GM21360 (cell line): ENCODE measurements at regions not wholly inside any gene's neighbourhood (a gene's known extent, or its start where the extent isn't known, plus 50 kb on each side); places are given as distances from the start of the nearest gene placed in this dataset.

Source experiments
- ATAC-seq: cut with Tn5 transposase; IDR thresholded peaks from one replicate; pipeline ENCODE4 v1.9.1; 2021; ENCODE audit warnings: mild to moderate bottlenecking, moderate library complexity; ENCODE audit not compliant: unreplicated experiment

- no peak for ATAC-seq
Observed at GRCh38 chr11:8796941-8797340, 114.0 kb upstream of the AKIP1 start.

GRCh38 chr11:8799273-8799672, 111.7 kb upstream of the AKIP1 start:
- no peak for ATAC-seq

- no peak for ATAC-seq
Observed at GRCh38 chr11:8800520-8801110, 110.4 kb upstream of the AKIP1 start.

DNA sequence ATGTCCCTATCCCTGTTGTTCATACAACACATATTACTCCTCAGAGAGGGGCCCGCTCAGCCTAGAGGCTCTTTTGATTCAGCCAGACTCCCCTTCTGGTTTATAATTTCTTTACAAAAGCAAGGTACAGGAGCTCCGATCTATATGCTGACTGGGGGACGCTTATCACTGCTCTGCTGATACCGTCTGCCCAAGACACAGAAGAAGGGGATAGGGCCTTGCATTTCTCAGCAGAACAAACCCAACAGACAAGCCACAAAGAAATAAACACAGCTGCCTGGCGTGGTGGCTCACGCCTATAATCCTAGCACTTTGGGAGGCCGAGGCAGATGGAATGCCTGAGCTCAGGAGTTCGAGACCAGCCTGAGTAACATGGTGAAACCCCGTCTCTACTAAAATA, 109.9 kb upstream of the AKIP1 start:
- no peak for ATAC-seq

DNA sequence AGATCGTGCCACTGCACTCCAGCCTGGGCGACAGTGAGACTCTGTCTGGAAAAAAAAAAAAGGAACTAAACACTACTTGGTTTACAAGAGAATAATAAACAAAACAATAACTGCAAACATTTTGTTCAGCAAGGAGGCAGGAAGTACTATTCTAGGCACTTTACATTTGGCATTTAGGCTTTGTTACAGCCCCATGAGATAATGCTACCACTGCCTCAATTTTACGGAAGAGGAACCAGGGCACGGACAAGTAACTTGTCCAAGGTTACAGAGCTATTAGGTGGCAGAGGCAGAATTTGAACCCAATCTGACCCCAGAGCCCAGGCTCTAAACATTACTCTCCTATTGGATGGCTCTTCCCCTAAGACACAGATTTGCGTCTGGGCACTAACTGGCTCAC, 108.7 kb upstream of the AKIP1 start:
- ATAC-seq, result no peak

GRCh38 chr11:8803973-8804372, 107.0 kb upstream of the AKIP1 start:
- ATAC-seq, result no peak

DNA sequence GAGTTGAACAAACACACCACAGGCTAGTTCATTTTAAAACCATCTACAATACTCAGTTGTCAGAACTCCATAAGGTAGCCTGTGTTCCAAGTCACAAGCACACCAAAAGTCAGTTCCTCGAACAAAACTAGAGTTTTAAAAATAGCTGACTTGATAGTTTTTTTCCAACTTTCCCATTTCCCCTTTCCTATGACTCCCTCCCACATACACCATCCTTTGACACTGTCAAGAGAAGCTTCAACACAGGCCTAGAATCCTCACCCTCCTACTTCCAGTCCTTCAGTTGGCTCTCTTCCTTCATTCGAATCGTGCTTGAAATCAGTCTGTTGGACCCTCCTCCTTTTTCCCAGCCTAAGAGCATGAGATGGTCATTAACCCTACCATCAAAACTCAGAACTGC, 105.7 kb upstream of the AKIP1 start:
- ATAC-seq, result no peak

- no peak for ATAC-seq
Observed at GRCh38 chr11:8806974-8807373, 104.0 kb upstream of the AKIP1 start.

GRCh38 chr11:8807544-8808225, 103.3 kb upstream of the AKIP1 start:
- ATAC-seq, result no peak

- no peak for ATAC-seq
Observed at GRCh38 chr11:8808226-8808585, 102.8 kb upstream of the AKIP1 start.

DNA sequence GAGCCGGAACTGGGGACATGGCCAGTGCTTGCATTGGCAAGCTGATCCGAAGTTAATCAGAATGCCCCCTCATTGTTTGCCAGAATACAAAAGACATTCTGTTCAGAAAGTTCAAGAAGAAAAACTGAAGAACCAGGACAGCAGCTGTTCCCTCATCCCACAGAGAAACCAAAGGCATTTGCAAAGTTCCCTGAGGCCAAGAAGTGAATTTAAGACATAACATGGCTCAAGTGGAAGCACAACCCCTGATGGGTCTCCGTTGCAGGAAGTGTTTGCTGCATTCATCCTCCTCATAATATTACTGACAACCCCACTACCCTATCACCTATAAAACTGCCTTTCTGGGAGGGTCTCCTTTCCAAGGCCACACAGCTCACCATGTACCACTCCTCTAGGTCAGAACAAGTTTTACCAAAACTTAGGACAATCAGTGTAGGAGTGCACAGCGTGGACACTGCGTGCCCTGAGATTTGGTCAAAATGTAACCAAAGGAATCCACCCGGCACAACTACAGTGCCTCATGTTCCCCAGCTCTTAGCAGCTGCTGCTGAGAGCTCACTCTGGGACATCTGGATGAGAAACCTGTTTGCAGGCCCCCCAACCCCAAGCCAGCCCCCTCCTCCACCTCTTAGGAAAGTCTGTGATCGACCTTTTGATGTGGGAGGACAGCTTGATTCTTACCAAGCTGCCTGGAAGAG, 101.6 kb upstream of the AKIP1 start:
- ATAC-seq, result no peak

DNA sequence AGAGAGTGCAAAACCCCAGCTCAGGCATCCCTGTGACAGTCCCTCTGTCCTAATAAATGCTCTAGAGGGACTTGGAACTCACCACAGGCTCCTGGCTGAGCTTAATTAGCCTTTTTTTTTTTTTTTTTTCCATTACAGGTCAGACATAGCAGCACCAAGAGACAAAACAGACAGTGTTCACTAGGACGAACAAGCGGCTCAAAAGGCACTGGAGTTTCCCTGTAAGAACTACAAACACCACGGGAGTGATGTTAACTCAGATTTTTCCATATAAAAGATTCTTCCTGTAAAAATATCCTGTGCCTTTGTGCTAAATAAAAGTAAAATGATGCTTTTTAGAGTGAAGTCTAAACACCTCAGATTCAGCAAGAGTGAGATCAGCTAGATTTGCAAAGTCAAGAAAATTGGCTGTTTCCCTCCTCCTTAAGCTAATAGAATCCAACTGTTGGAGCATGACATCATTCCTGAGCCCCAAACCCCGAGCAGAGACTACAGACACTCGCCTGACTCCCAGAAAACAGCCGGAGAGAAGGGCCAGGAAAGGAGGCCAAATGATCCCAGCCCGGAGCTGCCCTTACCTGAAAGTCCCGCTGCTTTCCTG, 101.0 kb upstream of the AKIP1 start:
- no peak for ATAC-seq

DNA sequence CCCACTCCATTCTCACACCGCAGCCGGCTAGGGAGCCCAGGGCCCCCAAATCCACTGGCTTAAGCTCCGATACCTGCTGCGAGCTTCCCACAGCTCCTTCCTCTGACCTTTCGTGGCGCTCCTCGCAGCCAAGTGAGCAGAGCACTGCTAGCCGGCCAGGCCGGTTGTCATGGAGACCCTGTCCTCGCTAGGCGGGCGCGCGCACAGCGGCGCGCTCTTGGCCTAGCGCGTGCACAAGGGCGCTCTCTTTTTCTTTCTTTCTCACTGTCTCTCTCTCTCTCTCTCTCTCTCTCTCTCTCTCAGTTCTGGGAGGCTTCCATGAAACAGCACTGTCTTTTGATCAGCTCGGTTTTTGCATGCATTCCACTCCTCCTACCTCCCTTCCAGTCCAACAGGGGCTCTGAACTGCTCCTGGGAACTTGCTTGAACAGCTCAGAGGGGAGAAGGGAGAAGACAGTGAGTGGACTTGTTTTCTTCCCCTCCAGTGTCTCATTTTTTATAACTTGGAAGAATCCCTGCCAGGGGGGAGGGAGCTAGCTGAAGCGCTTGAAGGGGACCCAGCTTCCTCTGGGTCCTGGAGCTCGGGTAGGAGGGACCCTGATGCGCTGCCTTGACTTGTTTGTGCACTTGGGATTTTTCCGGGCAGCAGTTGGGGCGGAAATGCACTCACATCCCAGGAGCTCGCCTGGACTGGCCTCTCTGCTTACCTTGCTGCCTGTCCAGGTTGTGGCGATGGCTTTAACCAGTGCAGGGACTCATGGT, 100.3 kb upstream of the AKIP1 start:
- ATAC-seq, result no peak

- ATAC-seq, result no peak
Observed at GRCh38 chr11:8811571-8811970, 99.4 kb upstream of the AKIP1 start.

DNA sequence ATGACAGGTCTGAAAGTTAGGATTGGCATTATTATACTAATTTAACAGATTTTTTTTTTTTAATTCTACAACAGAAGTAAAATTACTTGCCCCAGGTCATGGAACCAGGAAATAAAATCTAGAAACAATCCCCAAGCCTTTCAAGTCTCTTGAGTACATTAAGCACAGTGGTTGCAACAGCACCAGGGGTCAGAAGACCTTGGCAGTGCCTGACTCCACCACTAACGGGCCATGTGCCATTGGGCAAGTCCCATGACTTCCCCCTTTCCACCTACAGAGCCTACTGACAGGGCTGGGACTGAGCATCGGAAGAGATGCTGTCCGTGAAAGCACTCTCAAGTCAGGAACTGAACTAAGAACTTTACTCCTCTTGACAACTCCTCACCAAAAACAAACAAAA, 98.6 kb upstream of the AKIP1 start:
- no peak for ATAC-seq

- peak; percentile 69 for ATAC-seq
Observed at GRCh38 chr11:8813658-8814057, 97.3 kb upstream of the AKIP1 start.

GRCh38 chr11:8814209-8814922, 96.6 kb upstream of the AKIP1 start:
- no peak for ATAC-seq

DNA sequence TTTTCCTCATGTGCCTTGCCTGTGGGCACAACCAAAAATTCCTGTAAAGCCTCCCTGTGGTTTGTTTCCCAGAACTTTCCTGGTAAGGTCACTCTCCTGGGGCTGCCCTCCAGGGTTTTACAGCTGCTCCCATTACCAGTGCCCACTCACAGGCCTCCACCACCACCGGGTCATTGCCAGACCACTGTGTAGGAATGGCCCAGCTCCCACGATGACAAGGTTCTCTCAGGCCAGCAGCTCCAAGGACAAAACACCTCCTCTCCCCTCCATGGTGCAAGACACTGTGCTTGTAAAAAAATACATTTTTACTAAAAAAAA, 96.1 kb upstream of the AKIP1 start:
- ATAC-seq, result no peak

DNA sequence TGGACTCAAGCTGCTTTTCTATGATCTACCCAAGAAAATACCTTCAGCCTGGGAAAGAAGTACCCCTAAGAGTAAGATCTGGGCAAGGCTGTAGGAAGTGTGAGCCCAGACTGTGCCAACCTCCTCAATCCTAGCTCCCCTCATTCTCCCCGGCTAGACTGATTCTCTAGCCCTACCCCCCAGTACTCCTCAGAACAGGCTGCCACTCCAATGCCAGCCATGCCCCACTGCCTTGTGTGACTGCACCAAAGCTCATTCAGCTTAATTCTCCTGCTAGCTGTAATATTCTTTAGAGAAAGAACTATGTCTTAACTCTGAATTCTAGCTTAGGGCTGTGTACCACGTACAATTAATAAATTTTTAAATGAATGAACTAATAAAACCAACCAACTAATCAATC, 92.6 kb upstream of the AKIP1 start:
- ATAC-seq, result no peak

DNA sequence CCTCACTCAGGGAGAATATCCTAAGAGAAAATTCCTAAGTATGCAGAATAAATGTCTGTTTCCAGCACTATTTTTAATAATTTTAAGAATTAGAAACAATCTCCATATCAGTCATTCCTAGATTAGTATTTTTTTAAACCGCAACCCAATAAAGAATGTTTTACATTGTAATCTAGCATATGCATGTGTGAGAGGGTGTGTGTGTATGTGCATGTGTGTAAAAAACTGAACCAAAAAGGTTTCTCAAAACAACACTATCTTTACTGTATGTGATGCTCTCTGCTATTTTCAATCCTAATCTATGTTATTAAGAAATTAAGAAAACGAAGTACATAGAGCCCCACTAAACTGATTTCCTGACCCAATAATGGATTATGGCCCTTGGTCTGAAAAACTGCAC, 90.6 kb upstream of the AKIP1 start:
- ATAC-seq, result no peak

DNA sequence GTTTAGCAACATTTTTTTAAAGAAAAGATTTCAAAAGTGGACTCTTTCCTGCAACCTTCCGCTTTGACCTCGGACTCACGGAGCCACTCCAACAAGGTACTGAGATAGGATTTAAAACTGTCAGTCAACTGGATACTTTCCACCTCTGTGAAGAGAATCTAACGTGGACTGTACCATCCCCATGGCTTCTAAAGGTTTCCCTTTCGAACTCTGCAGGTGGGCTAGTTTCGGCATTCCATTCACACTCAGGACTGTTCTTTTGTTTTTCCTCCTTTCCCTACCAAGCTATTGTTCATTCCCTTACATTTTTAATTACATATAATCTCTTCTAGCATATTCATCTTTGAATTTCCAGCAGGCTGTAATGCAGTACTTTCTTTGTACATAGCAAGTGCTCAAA, 88.5 kb upstream of the AKIP1 start:
- no peak for ATAC-seq
